HepG2 (cell line): ENCODE measurements at regions not wholly inside any gene's neighbourhood (a gene's known extent, or its start where the extent isn't known, plus 50 kb on each side); places are given as distances from the start of the nearest gene placed in this dataset.

Experiments
- ATAC-seq: fragments of 200-7000 bp; cut with Tn5 transposase; 3 replicates; pipeline ENCODE4 v1.9.1; 2020; ENCODE audit warnings: mild to moderate bottlenecking, moderate library complexity
- BruUV-seq: library from RNA; stranded (reverse); fragments of 400-500 nt; replicated peaks from 2 replicates; lab custom pipeline; 2021; lab: Mats Ljungman, UMichigan
- CTCF ChIA-PET: fragments of 300-600 bp; formaldehyde crosslinking; extraction: SDS; loops from one replicate; lab custom pipeline; 2021; ENCODE audit warnings: low total read pairs, inconsistent platforms, low intra/inter-chr PET ratio; lab: Yijun Ruan, JAX
- POLR2A ChIA-PET: fragments of 350-600 bp; sonication (Branson Sonifier 250); formaldehyde crosslinking; loops from one replicate; lab custom pipeline; 2020; ENCODE audit warnings: antibody characterized with exemption, inconsistent platforms; lab: Yijun Ruan, JAX
- DNase-seq: peaks from one replicate; pipeline ENCODE4 v3.0.0-alpha.2; 2015; ENCODE audit warnings: low spot score
- FAIRE-seq: peaks from 3 replicates; lab custom pipeline; 2011; peaks lifted over from hg19 to GRCh38; lab: Jason Lieb, UNC
- H2AFZ ChIP-seq: one replicate; pipeline ENCODE4 v1.6.1; 2011; ENCODE audit warnings: low read length, inconsistent platforms
- H3K27ac ChIP-seq: fragments of 300-600 bp; 3 replicates; pipeline ENCODE4 v1.8.0; 2011; ENCODE audit warnings: mixed run types, mild to moderate bottlenecking, mixed read lengths, low read length, inconsistent platforms; ENCODE audit not compliant: insufficient read depth; ENCODE audit errors: extremely low read length
- H3K27me3 ChIP-seq, 2 experiments: fragments of 200-600 bp in 1 of 2; 2 replicates in 1 of 2; 3 replicates in 1 of 2; pipeline versions ENCODE4 v1.6.0 to v1.8.0; 2011; ENCODE audit warnings: low read length in 2 of 2, mild to moderate bottlenecking in 2 of 2, moderate library complexity in 2 of 2, inconsistent platforms in 1 of 2; ENCODE audit not compliant: insufficient read depth in 2 of 2, control insufficient read depth in 1 of 2
- H3K36me3 ChIP-seq, 2 experiments: fragments of 200-600 bp in 1 of 2; replicated peaks in 1 of 2; 2 replicates in 1 of 2; 3 replicates in 1 of 2; pipeline versions ENCODE4 v1.5.1 to v1.8.0; 2011; ENCODE audit warnings: low read length in 2 of 2, inconsistent platforms in 1 of 2; ENCODE audit not compliant: insufficient read depth in 2 of 2, control insufficient read depth in 1 of 2
- H3K4me1 ChIP-seq: 2 replicates; pipeline ENCODE4 v1.5.1; 2012; ENCODE audit warnings: low read length, inconsistent platforms; ENCODE audit not compliant: insufficient read depth
- H3K4me2 ChIP-seq: 2 replicates; pipeline ENCODE4 v1.6.0; 2011; ENCODE audit warnings: low read depth, low read length, inconsistent platforms
- H3K4me3 ChIP-seq, 3 experiments: fragments of 200-600 bp in 1 of 3; sonication (generic), shearing (Covaris generic) in 1 of 3; replicated peaks in 1 of 3; 2 replicates each; pipeline ENCODE4 v1.5.1; 2011 to 2016; ENCODE audit warnings: low read length in 3 of 3, inconsistent platforms in 2 of 3, low read depth in 2 of 3, mild to moderate bottlenecking in 2 of 3, control low read depth in 1 of 3, mixed read lengths in 1 of 3; ENCODE audit not compliant: insufficient read depth in 1 of 3
- H3K79me2 ChIP-seq: one replicate; pipeline ENCODE4 v1.6.1; 2011; ENCODE audit warnings: low read length, inconsistent platforms; ENCODE audit not compliant: insufficient read depth
- H3K9ac ChIP-seq: 2 replicates; pipeline ENCODE4 v1.6.0; 2011; ENCODE audit warnings: mild to moderate bottlenecking, low read depth, low read length, inconsistent platforms; ENCODE audit not compliant: insufficient read depth
- H3K9me3 ChIP-seq: 2 replicates; pipeline ENCODE4 v1.5.1; 2012; ENCODE audit warnings: mild to moderate bottlenecking, low read length
- H4K20me1 ChIP-seq: 2 replicates; pipeline ENCODE4 v1.6.0; 2011; ENCODE audit warnings: inconsistent platforms, mild to moderate bottlenecking, low read length, moderate library complexity; ENCODE audit not compliant: insufficient read depth
- ARNT ChIP-seq: fragments of 450-650 bp; IDR thresholded peaks from 2 replicates; pipeline ENCODE4 v1.6.1; 2017
- BRD4 ChIP-seq: sonication (generic); formaldehyde crosslinking; IDR thresholded peaks from 2 replicates; pipeline ENCODE4 v1.4.0; 2020; ENCODE audit warnings: missing genetic modification reagents
- GFI1 ChIP-seq: sonication (generic); formaldehyde crosslinking; IDR thresholded peaks from 2 replicates; pipeline ENCODE4 v1.5.0; 2020; ENCODE audit warnings: missing genetic modification reagents, mild to moderate bottlenecking, borderline replicate concordance
- GTF3A ChIP-seq: sonication (generic); formaldehyde crosslinking; conservative IDR thresholded peaks from 2 replicates; pipeline ENCODE4 v1.4.0; 2020; ENCODE audit warnings: mild to moderate bottlenecking, missing genetic modification reagents
- MTA3 ChIP-seq: sonication (generic); formaldehyde crosslinking; IDR thresholded peaks from 2 replicates; pipeline ENCODE4 v1.4.0; 2020; ENCODE audit warnings: missing genetic modification reagents
- NFIC ChIP-seq: IDR thresholded peaks from 2 replicates; pipeline ENCODE4 v1.6.1; 2012; ENCODE audit warnings: mild to moderate bottlenecking, low read length, inconsistent platforms
- NFKB2 ChIP-seq: sonication (generic); formaldehyde crosslinking; IDR thresholded peaks from 2 replicates; pipeline ENCODE4 v1.4.0; 2020; ENCODE audit warnings: missing genetic modification reagents, borderline replicate concordance
- PAWR ChIP-seq: sonication (generic); formaldehyde crosslinking; IDR thresholded peaks from 2 replicates; pipeline ENCODE4 v1.4.0; 2020; ENCODE audit warnings: missing genetic modification reagents, mild to moderate bottlenecking, borderline replicate concordance
- PRDM15 ChIP-seq: sonication (generic); formaldehyde crosslinking; IDR thresholded peaks from 2 replicates; pipeline ENCODE4 v1.4.0; 2020; ENCODE audit warnings: missing genetic modification reagents
- ZBTB7A ChIP-seq: sonication (generic); formaldehyde crosslinking; IDR thresholded peaks from 2 replicates; pipeline ENCODE4 v1.8.0; 2022; ENCODE audit warnings: mild to moderate bottlenecking, missing genetic modification reagents
- ZNF10 ChIP-seq: sonication (generic); formaldehyde crosslinking; IDR thresholded peaks from 2 replicates; pipeline ENCODE4 v1.4.0; 2020; ENCODE audit warnings: mild to moderate bottlenecking, low read depth, missing genetic modification reagents, borderline replicate concordance
- ZNF878 ChIP-seq: sonication (generic); formaldehyde crosslinking; IDR thresholded peaks from 2 replicates; pipeline ENCODE4 v1.8.1; 2023; ENCODE audit warnings: mild to moderate bottlenecking, missing genetic modification reagents, moderate library complexity
- ZSCAN9 ChIP-seq: IDR thresholded peaks from 2 replicates; pipeline ENCODE4 v1.6.1; 2016; ENCODE audit warnings: borderline replicate concordance
- WGBS: methylation state at CpG from one replicate; pipeline ENCODE4 v1.1.6; 2017; ENCODE audit warnings: low lambda C conversion rate; 5-methylcytosine and 5-hydroxymethylcytosine counted together
- in situ Hi-C: cut with HindIII; loops from 2 replicates; pipeline ENCODE4 v1.10.0; 2017; ENCODE audit warnings: low pct_unique_long_range_greater_than_20kb; ENCODE audit not compliant: extremely low pct_ligation_motif_present
- intact Hi-C: fragments of 100-400 bp; cut with micrococcal nuclease; formaldehyde crosslinking; loops from one replicate; pipeline ENCODE4 v1.10.0; 2022; ENCODE audit not compliant: unreplicated experiment

DNA sequence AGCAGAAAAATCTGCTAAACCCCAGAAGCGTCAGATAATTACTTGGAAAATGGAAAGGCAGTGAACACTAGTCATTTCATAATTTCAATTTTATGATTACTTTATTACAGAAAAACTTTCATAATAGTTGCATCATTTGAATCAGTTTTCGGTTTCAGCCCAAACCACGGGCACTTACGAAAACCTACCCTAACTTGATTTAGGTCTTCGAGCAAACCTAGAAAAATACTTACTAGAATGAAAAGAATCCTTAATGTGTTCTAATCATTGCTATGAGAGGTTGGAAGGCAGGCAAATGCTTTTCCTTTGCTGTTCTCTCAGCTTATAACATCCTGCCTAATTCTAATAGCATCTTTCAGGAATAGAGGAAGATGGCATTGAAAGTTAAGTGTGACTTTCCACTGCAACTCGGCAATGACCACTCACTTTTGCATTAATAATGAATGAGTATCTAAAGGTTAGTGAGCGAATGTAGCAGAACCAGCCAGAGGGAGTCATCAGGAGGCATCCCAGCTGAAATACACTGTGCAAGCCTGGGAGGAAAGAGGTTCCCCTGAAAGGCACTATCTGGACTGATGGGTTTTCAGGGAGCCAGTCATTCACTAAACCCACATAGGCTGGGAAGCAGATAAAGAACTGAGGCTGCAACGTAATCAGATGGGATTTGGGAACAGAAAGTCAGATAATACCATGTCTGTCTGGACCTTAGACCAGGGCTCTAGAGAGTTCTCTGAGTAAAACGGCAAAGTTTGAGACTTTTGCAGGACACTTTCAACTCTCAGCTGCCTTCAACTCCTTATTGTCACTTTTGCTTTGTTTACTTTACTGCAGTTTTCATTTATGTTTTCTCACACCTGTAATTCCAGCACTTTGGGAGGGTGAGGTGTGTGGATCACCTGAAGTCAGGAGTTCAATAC is 520.8 kb downstream of the RNF144A start:
- Histone ChIP-seq H3K27ac (no peak overlapping the region), H3K9me3 (peaks cover 9% of the 10 kb centered on the region), H3K4me2 (no peak overlapping the region), H3K27me3 (no peaks in the 10 kb centered on the region), H3K9ac (no peak overlapping the region), H3K4me1 (no peaks in the 10 kb centered on the region), H3K4me3 (no peak overlapping the region), H3K36me3 (no peaks in the 10 kb centered on the region), H2AFZ (no peak overlapping the region), H4K20me1 (no peaks in the 10 kb centered on the region), H3K79me2 (no peaks in the 10 kb centered on the region)
- 21% methylated on average over 9 of the region's 9 CpGs for WGBS
- no TSS peak for BruUV-seq
- DNase-seq = no peak
- in situ Hi-C loops = no loop called here
- TF ChIP-seq ZNF10 (CRISPR knock-in tag) = no peak
- no peak for TF ChIP-seq NFIC
- no peak for TF ChIP-seq ARNT
- no peak for TF ChIP-seq GFI1 (CRISPR knock-in tag)
- TF ChIP-seq NFKB2 (CRISPR knock-in tag) = no peak
- no peak for TF ChIP-seq PAWR (CRISPR knock-in tag)
- TF ChIP-seq MTA3 = no peak
- no peak for TF ChIP-seq PRDM15 (CRISPR knock-in tag)
- no peak for TF ChIP-seq GTF3A (CRISPR knock-in tag)
- no peak for TF ChIP-seq ZBTB7A (CRISPR knock-in tag)
- no peak for TF ChIP-seq ZSCAN9 (CRISPR knock-in tag)
- no peak for TF ChIP-seq ZNF878
- no peak for TF ChIP-seq BRD4 (CRISPR knock-in tag)
- no peak for ATAC-seq
- ChIA-PET CTCF (no interaction called here), POLR2A (no interaction called here)
- intact Hi-C loops = no loop called here
- no peak for FAIRE-seq
